Dendritic cell treated with granulocyte-macrophage colony-stimulating factor and Interleukin-4, amounts not matched to agents 40 ng/mL and 50 ng/mL, for 4 days (primary cell): ENCODE measurements at regions not wholly inside any gene's neighbourhood (a gene's known extent, or its start where the extent isn't known, plus 50 kb on each side); places are given as distances from the start of the nearest gene placed in this dataset.

Source experiments
- H3K27ac Mint-ChIP-seq: one replicate; pipeline ENCODE4 v1.8.0; 2022; ENCODE audit warnings: mild to moderate bottlenecking, mixed read lengths
- H3K27me3 Mint-ChIP-seq: one replicate; pipeline ENCODE4 v1.8.0; 2022; ENCODE audit warnings: mild to moderate bottlenecking, mixed read lengths
- H3K36me3 Mint-ChIP-seq: one replicate; pipeline ENCODE4 v1.8.0; 2022; ENCODE audit warnings: low read depth, mixed read lengths
- H3K4me1 Mint-ChIP-seq: one replicate; pipeline ENCODE4 v1.8.0; 2022; ENCODE audit warnings: low read depth, mixed read lengths
- H3K4me3 Mint-ChIP-seq: one replicate; pipeline ENCODE4 v1.8.0; 2022; ENCODE audit warnings: mild to moderate bottlenecking, moderate library complexity, mixed read lengths
- H3K9me3 Mint-ChIP-seq: one replicate; pipeline ENCODE4 v1.8.0; 2022; ENCODE audit warnings: mixed read lengths
- intact Hi-C: fragments of 100-400 bp; cut with micrococcal nuclease; formaldehyde crosslinking; loops from one replicate; pipeline ENCODE4 v1.15.0; 2022

DNA sequence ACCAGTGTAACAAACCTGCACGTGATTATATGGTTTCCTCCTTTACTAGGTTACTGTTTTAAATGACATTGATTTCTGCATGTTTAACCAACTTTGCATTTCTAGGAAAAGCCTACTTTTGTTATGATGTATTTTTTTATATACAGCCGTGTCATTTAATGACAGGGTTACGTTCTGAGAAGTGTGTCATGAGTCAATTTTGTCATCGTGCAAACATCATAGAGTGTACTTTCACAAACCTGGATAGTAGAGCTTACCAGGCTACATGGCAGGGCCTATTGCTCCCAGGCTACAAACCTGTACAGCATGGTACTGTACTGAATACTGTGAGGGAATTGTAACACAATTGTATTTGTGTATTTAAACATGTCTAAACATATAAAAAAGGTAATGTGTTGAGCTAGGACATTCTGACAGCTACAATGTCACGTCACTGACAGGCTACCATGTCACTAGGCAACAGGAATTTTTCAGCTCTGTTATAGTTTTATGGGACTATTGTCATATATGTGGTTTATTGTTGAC is 205.3 kb downstream of the PRL start:
- intact Hi-C loops = no loop called here
- no peaks in the 10 kb centered on the region for H3K27me3 Mint-ChIP-seq

DNA sequence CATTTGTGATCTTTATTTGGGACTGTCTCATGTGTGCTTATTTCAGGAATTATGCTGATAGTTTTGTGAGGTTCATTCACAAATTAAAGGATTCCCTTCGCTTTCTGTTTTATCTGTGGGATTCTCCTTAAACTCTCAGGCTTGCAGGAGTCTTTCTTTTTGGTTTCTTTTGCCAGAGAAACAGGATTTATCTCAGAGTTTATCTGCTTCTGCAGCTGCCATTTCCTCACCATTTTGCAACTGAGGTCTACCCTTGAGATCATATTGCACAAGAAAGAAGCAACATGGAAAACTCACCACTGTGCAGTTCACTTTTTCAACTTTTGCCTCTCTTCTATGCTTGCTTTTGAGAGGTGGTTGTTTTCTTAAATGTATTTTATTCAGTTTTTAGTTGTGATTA is 201.0 kb downstream of the PRL start:
- no peak overlapping the region for H3K4me3 Mint-ChIP-seq
- intact Hi-C loops = no loop called here
- H3K4me1 Mint-ChIP-seq = peaks cover 7% of the 10 kb centered on the region
- H3K9me3 Mint-ChIP-seq = no peaks in the 10 kb centered on the region
- H3K36me3 Mint-ChIP-seq = no peaks in the 10 kb centered on the region
- no peak overlapping the region for H3K27ac Mint-ChIP-seq
- no peaks in the 10 kb centered on the region for H3K27me3 Mint-ChIP-seq

More for the DNA sequence above, 205.3 kb downstream of the PRL start:
- no peaks in the 10 kb centered on the region for H3K36me3 Mint-ChIP-seq
- no peaks in the 10 kb centered on the region for H3K9me3 Mint-ChIP-seq
- peaks cover 19% of the 10 kb centered on the region for H3K4me1 Mint-ChIP-seq
- no peak overlapping the region for H3K27ac Mint-ChIP-seq
- no peak overlapping the region for H3K4me3 Mint-ChIP-seq

DNA sequence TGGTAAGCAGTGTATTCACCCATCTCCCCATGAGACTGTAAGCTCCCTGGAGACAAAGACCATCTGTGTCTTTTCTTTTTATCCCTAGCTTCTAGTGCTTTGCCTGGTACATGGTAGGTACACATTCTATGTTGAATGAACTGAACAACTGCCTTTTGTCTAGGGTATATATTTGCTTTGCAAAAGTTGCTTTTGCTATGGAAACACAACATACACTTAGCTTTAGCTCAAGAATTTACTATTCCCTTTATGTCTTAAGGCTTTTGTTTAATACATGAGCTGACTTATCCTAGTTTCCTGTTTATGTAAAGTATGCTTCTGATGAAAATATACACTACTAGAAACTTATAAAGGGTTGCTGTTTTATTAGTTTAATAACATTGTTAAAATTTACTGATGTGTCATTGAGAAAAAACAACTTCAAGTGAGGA is 198.2 kb downstream of the PRL start:
- intact Hi-C loops = no loop called here
- Mint-ChIP-seq H3K36me3 (no peaks in the 10 kb centered on the region), H3K27me3 (no peaks in the 10 kb centered on the region), H3K27ac (no peak overlapping the region), H3K4me3 (no peak overlapping the region), H3K9me3 (peaks cover 6% of the 10 kb centered on the region), H3K4me1 (peaks cover 19% of the 10 kb centered on the region)

- Mint-ChIP-seq H3K27me3 (no peaks in the 10 kb centered on the region), H3K36me3 (no peaks in the 10 kb centered on the region), H3K4me1 (peaks cover 19% of the 10 kb centered on the region), H3K9me3 (peaks cover 8% of the 10 kb centered on the region), H3K27ac (no peak overlapping the region), H3K4me3 (no peak overlapping the region)
- intact Hi-C loops = no loop called here
These were observed 197.6 kb downstream of the PRL start for GRCh38 chr6:22099231-22099630.

DNA sequence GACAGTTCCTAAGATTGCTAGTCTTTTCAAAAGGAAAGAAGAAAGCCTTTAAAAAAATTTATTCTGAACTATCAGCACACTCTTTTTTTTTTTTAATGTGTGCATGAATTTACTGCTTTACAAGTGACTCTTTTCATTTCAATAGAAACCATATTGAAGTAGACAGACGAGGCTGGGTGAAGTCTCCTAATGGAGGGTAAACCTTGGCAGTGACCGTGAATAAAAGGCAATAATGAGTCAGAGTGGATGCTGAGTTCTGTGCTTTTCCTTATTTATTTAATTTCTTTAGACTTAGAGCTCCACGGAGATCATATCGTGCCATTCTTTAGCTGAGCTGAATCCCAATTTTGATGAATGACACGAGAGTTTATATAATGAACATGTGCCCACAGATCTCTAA is 196.9 kb downstream of the PRL start:
- H3K36me3 Mint-ChIP-seq = no peaks in the 10 kb centered on the region
- peaks cover 12% of the 10 kb centered on the region for H3K9me3 Mint-ChIP-seq
- H3K27ac Mint-ChIP-seq = no peak overlapping the region
- H3K4me3 Mint-ChIP-seq = no peak overlapping the region
- no peaks in the 10 kb centered on the region for H3K27me3 Mint-ChIP-seq
- peaks cover 19% of the 10 kb centered on the region for H3K4me1 Mint-ChIP-seq
- intact Hi-C loops = no loop called here

GRCh38 chr6:22101163-22101562 is 195.7 kb downstream of the PRL start:
- Mint-ChIP-seq H3K36me3 (no peaks in the 10 kb centered on the region), H3K27ac (no peak overlapping the region), H3K27me3 (no peaks in the 10 kb centered on the region), H3K4me1 (peaks cover 12% of the 10 kb centered on the region), H3K4me3 (no peak overlapping the region), H3K9me3 (peaks cover 12% of the 10 kb centered on the region)
- intact Hi-C loops = no loop called here

GRCh38 chr6:22102671-22103070 is 194.2 kb downstream of the PRL start:
- Mint-ChIP-seq H3K27ac (no peak overlapping the region), H3K27me3 (no peaks in the 10 kb centered on the region), H3K4me1 (peaks cover 12% of the 10 kb centered on the region), H3K36me3 (no peaks in the 10 kb centered on the region), H3K9me3 (peaks cover 12% of the 10 kb centered on the region), H3K4me3 (no peak overlapping the region)
- intact Hi-C loops = no loop called here

DNA sequence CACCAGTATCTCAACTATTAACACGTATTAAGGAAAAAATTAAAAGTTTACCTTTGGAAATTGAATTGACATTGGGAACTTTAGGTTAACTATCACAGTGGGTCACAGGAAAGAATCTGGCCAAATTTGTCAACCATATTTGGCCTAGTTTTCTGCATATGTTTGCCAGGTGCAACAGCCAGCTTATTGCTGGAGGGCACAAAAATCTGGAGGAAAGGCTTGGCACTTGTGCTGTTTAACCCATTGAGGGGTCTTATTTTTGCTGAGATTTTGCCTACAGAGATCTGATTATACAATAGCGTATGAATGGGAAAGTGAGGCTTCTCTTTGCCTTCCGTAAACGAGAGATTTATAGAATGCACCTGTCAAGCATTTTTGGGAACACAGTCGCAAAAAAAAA is 190.4 kb downstream of the PRL start:
- peaks cover 12% of the 10 kb centered on the region for H3K4me1 Mint-ChIP-seq
- H3K9me3 Mint-ChIP-seq = peaks cover 12% of the 10 kb centered on the region
- intact Hi-C loops = no loop called here
- no peaks in the 10 kb centered on the region for H3K36me3 Mint-ChIP-seq
- no peak overlapping the region for H3K27ac Mint-ChIP-seq
- peaks cover 1% of the 10 kb centered on the region for H3K27me3 Mint-ChIP-seq
- no peak overlapping the region for H3K4me3 Mint-ChIP-seq

- Mint-ChIP-seq H3K9me3 (peaks cover 12% of the 10 kb centered on the region), H3K4me1 (peaks cover 12% of the 10 kb centered on the region), H3K27ac (no peak overlapping the region), H3K4me3 (no peak overlapping the region), H3K36me3 (no peaks in the 10 kb centered on the region), H3K27me3 (peaks cover 1% of the 10 kb centered on the region)
- intact Hi-C loops = no loop called here
These were observed 189.9 kb downstream of the PRL start for GRCh38 chr6:22106961-22107360.

DNA sequence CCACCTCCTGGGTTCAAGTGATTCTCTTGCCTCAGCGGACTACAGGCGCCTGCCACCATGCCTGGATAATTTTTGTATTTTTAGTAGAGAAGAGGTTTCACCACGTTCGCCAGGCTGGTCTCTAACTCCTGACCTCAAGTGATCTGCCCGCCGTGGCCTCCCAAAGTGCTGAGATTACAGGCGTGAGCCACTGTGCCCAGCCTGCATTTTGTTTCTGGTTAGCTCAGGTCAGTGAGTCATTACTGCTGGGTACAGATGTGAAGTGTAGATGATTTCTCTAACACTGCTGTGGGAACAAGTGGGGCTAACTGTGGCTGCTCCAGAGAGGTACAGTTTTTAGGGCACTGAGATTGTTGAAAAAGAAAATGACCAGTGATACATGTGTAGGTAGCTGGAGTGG is 188.6 kb downstream of the PRL start:
- H3K27me3 Mint-ChIP-seq = peaks cover 1% of the 10 kb centered on the region
- H3K27ac Mint-ChIP-seq = no peak overlapping the region
- H3K4me3 Mint-ChIP-seq = no peak overlapping the region
- peaks cover under 1% of the 10 kb centered on the region for H3K4me1 Mint-ChIP-seq
- H3K9me3 Mint-ChIP-seq = peaks cover 6% of the 10 kb centered on the region
- no peaks in the 10 kb centered on the region for H3K36me3 Mint-ChIP-seq
- intact Hi-C loops = no loop called here

DNA sequence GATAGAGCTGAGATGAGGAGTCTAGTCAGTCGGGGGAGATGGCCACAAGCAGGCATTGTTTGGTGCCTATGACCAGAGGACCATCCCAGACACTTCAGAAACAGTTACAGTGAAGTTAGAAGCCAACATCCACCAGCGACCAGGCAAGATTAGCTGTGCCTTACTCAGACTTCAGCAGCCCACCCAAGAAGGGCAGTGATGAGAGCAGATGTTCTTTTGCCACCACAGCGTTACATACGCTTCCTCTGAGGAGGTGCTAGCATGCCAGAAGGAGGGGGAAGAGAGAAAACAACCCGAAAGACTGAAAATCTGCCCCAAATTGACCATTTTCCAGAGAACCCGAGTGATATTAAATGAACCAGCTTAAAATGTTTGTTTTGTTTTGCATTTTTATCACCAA is 186.8 kb downstream of the PRL start:
- Mint-ChIP-seq H3K27ac (no peak overlapping the region), H3K4me3 (no peak overlapping the region)
- intact Hi-C loops = no loop called here

GRCh38 chr6:22112461-22112860 is 184.4 kb downstream of the PRL start:
- H3K4me3 Mint-ChIP-seq = no peak overlapping the region
- H3K27ac Mint-ChIP-seq = no peak overlapping the region
- no peaks in the 10 kb centered on the region for H3K4me1 Mint-ChIP-seq
- no peaks in the 10 kb centered on the region for H3K9me3 Mint-ChIP-seq
- no peaks in the 10 kb centered on the region for H3K36me3 Mint-ChIP-seq
- H3K27me3 Mint-ChIP-seq = peaks cover 1% of the 10 kb centered on the region
- intact Hi-C loops = no loop called here

More for the DNA sequence above, 186.8 kb downstream of the PRL start:
- H3K27me3 Mint-ChIP-seq = peaks cover 1% of the 10 kb centered on the region
- H3K36me3 Mint-ChIP-seq = no peaks in the 10 kb centered on the region
- no peaks in the 10 kb centered on the region for H3K4me1 Mint-ChIP-seq
- no peaks in the 10 kb centered on the region for H3K9me3 Mint-ChIP-seq

GRCh38 chr6:22113026-22113766 is 183.6 kb downstream of the PRL start:
- Mint-ChIP-seq H3K9me3 (no peaks in the 10 kb centered on the region), H3K36me3 (no peaks in the 10 kb centered on the region), H3K27ac (no peak overlapping the region), H3K4me1 (no peaks in the 10 kb centered on the region), H3K27me3 (peaks cover 1% of the 10 kb centered on the region), H3K4me3 (no peak overlapping the region)
- intact Hi-C loops = no loop called here

- H3K27me3 Mint-ChIP-seq = no peaks in the 10 kb centered on the region
- H3K36me3 Mint-ChIP-seq = no peaks in the 10 kb centered on the region
- peaks cover 12% of the 10 kb centered on the region for H3K9me3 Mint-ChIP-seq
- H3K4me1 Mint-ChIP-seq = no peaks in the 10 kb centered on the region
- intact Hi-C loops = no loop called here
- H3K4me3 Mint-ChIP-seq = no peak overlapping the region
- H3K27ac Mint-ChIP-seq = no peak overlapping the region
These were observed 181.3 kb downstream of the PRL start for GRCh38 chr6:22115559-22115958.

- Mint-ChIP-seq H3K27ac (no peak overlapping the region), H3K27me3 (no peaks in the 10 kb centered on the region), H3K4me3 (no peak overlapping the region), H3K4me1 (no peaks in the 10 kb centered on the region), H3K36me3 (no peaks in the 10 kb centered on the region), H3K9me3 (peaks cover 12% of the 10 kb centered on the region)
- intact Hi-C loops = no loop called here
These were observed 179.2 kb downstream of the PRL start for GRCh38 chr6:22117631-22118030.
